GM21737 (cell line): ENCODE measurements at regions not wholly inside any gene's neighbourhood (a gene's known extent, or its start where the extent isn't known, plus 50 kb on each side); places are given as distances from the start of the nearest gene placed in this dataset.
"Not testable (repeated sequence)": the region's sequence is repeated elsewhere in the genome, so short reads cannot be mapped to it uniquely, and the experiment has no call there.

Experiments used
- ATAC-seq: cut with Tn5 transposase; IDR thresholded peaks from one replicate; pipeline ENCODE4 v1.9.1; 2021; ENCODE audit warnings: mild to moderate bottlenecking, moderate library complexity; ENCODE audit not compliant: unreplicated experiment

GRCh38 chr6:90678049-90678779 lies 91.3 kb upstream of the MAP3K7 start:
- ATAC-seq: no peak

- ATAC-seq: no peak
Measured at GRCh38 chr6:90677440-90677839, 90.6 kb upstream of the MAP3K7 start.

DNA sequence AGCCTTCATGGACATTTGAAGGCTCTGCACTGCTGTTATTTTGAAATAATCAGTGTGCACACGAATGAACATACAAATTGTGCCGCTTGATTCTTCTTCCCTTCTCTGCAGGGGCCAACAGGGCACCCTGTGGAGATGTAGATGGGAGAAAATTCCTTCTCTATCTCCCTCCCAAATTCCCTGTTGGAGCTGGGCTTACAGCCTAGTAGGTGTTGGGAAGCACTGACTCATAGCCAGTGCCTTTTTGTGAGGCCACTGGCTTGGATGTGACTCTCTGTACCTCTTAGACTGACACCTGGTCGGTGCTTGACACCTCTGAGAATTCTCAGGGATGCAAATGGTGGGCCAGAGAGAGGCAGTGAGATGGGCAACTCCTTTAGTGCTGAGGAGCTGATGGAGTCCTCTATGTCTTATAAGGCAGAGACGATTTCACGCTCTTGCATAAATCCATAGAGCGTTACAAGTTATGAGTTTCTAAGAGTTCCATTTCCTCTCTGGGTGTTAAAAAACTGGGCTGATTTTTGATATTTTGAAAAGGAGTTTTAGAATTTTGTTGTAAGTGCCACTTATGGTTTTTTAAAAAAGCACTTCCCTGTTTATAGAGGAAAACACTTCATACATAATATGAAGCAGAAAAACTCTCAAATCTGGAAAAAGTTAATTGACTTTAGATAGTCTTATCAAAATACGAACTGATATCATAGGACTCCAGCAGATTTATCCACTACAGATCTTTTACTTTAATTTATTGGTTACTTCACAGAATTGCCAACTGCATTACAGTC lies 89.8 kb upstream of the MAP3K7 start:
- no peak for ATAC-seq

DNA sequence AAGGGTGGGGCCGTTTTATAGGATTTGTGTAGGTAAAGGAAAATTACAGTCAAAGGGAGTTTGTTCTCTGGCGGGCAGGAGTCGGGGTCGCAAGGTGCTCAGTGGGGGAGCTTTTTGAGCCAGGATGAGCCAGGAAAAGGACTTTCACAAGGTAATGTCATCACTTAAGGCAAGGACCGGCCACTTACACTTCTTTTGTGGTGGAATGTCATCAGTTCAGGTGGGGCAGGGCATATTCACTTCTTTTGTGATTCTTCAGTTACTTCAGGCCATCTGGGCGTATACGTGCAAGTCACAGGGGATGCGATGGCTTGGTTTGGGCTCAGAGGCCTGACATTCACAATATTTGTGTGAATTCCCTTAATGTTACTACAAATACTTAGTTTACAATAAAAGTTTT lies 88.2 kb upstream of the MAP3K7 start:
- not testable (repeated sequence) for ATAC-seq

DNA sequence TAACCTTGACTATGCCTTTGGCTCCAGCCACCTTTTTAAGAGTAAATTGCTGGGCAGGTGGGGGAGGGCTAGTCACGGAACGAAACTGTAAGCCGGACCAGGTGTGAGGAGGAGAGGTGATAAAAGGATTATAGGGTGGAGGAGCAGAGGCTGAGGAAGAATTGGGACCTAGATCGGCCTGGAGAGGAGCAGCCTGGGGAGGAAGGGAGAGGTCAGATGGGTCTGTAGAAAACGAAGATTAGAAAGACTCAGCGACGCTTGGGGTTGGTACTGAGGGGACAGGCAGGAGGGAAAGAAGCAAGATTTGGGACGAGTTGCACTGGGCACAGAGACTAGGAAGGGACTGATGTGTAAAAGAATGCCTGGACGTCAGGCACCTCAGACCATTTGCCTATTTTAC lies 87.2 kb upstream of the MAP3K7 start:
- ATAC-seq: not testable (repeated sequence)

DNA sequence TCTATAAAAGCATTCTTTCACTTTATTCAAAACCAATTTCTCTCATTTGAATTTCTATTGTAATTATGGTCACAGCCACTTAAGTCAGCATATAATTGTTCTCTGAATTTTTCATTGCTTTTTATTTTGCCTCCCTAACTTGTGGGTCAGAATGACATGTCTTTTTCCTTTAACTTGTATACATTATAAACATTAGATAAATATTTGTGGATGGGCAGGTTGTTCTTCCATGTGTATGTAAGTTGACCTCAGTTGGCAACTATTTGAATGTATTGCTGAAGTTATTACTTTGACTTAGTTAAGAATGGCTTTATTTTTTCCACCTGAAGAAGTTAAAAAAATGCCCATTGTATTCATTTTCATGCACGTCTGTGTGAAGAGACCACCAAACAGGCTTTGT lies 83.0 kb upstream of the MAP3K7 start:
- no peak for ATAC-seq

GRCh38 chr6:90669420-90669819 lies 82.5 kb upstream of the MAP3K7 start:
- no peak for ATAC-seq

GRCh38 chr6:90668141-90668540 lies 81.3 kb upstream of the MAP3K7 start:
- ATAC-seq: no peak

DNA sequence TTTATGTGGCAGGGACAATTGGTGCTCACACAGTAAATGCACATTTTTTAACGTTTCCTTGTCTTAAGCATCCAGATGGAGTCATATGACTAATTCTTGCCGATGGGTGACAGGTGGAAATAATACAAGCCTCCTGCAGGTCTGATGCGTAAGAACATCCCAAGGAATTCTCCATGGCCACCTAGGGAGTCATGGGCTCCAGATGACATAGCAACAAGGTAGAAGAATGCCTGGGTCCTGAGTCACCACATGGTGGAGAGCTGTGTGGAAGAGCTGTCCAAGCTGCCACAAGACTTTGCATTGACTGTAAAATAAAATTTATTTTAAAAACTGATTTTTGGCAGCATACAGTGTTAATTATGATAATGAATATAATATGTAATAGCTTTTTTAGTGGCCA lies 77.0 kb upstream of the MAP3K7 start:
- no peak for ATAC-seq

GRCh38 chr6:90663106-90663505 lies 76.2 kb upstream of the MAP3K7 start:
- ATAC-seq: no peak

DNA sequence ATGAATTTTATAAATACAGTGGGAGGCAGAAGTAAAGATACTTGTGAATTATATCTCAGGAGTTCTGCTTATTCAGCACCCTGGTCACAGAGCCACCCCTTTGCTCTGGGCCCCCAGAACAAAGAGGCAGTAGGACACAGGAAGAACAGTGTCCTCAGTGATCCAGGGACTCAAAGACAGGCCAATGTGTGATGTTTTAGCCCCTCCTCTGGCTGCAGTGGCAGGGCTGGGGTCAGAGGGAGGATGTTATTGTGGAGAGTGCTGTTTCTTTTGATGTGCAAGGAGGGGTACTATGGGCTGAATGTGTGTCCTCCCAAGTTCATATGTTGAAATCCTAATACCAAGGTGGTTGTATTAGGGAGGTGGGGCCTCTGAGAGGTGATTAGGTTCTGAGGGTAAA lies 74.1 kb upstream of the MAP3K7 start:
- ATAC-seq: no peak

DNA sequence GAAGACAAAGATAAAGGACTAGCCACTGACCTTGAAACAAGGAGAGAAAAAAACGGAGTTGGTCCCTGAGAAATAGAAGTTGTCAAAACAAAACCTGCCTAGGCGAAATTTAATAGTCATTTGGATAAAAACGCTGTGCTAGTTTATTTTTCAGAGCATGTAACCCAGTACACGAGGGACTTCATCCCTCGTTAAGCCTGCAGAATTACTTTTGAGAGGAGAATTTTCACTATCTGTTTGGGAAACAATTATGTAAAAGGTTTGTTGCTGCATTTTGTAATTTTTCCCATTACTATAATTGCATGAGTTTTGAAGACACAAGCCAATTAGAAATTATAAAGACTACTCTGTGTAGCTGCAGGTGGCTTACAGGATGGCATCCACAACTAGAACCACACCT lies 71.6 kb upstream of the MAP3K7 start:
- no peak for ATAC-seq

DNA sequence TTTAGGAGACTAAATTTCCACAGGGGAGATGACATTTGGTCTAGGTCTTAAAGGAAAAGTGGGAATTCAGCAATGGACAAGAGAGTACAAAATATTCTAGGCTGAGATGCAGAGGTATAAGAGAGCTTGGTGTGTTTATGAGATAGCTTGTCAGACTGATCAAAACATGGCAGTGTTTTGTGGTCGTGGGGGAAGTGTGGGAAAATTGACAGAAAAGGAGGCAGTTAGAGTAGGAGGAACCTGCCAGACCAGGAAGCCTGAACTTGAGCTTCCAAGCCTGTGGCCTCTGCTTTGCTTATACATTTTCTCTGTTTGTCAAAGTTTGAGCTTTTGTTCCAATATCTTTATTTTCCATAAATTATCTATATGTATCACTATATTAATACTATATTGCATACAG lies 69.5 kb upstream of the MAP3K7 start:
- no peak for ATAC-seq

DNA sequence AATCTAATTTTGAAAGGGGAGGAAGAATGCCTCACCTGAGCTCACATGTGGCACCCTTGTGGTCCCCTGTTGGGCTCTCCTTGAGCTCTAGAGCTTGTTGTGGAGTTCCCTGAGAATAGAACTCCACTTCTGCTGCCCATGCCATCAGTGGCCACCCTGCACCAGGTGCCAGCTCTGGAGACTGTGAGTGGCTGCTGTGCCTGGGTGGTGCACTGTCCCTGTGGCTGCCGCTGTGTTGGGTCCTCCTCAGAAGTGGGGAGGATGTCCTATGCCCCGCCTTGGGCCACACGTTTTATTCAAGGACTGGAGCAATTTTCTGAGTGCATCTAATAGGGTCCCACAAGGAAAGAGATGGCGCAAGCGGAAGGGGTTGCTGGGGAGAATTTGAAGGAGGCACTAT lies 67.9 kb upstream of the MAP3K7 start:
- no peak for ATAC-seq

DNA sequence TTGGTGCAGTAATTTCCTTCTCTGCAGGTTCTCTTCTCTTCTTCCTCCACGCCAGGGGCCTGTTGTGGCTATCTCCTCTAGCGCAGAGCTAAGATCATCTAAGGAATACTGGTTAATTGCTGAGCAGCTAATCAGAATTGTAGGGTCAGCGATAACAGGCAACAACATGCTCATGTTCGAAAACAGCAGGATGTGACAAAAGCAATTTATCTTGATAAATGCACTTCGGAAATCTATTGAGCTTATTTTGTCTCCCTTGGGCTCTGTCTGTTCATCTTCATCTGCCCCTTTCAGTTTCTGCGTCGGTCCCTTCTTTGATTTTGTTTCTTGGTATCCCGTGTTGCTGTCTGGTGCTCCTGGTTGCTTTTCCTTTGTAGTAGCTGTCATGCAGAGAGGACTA lies 67.3 kb upstream of the MAP3K7 start:
- no peak for ATAC-seq

DNA sequence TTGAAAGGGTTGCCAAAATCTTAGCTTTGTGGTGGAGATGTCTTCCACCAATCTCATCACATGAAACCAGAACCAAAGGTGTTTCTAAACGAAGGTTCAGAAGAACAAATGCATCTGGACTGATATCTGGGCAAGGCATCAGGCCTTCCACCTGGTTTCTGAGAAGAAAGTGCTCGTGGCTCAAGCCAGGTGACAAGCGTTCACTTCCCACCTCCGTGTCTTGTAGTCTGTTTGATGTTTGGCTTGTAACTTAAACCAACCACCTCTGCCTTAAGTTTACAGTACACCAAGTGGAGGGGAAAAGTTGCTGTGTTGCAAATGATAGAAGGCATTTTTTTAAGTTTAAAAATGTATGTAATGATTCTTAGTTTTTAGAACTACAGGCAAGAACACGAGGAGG lies 66.9 kb upstream of the MAP3K7 start:
- no peak for ATAC-seq

GRCh38 chr6:90650041-90650940 lies 63.4 kb upstream of the MAP3K7 start:
- ATAC-seq: no peak

DNA sequence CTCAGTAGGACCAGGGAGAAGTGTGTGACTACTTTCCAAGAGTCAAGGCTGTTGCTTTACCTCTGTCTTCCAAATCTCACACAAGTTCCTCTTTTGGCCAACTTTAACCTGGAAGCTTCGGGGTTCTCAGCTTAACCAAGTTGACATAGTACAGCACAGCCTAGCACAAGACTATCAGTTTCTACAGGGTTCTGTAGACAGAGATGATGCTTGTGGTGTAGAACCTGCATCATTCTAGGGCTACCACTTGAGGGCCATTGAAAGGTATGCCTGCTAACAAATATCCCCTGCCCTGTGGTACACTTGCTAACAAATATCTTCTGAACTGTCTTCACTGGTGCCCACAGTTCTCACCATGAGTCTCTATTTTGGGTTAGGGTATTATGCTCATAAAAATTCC lies 62.0 kb upstream of the MAP3K7 start:
- no peak for ATAC-seq

DNA sequence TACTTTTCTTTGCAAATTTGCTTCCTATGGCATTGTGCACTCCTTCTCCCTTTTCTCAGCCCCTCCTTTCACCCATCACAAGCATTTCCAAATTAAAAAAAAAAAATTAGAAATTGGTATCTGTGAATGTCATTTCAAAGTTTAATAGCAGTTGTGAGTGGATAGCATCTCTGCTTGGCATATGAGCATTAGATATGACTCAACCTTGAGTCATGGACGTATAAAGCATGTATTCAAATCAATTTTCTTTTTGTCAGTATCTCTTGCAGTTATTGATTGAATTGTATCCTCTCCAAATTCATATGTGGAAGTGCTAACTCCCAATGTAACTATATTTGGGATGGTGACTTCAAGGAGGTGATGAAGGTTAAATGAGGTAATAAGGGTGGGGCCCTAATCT lies 60.1 kb upstream of the MAP3K7 start:
- no peak for ATAC-seq

DNA sequence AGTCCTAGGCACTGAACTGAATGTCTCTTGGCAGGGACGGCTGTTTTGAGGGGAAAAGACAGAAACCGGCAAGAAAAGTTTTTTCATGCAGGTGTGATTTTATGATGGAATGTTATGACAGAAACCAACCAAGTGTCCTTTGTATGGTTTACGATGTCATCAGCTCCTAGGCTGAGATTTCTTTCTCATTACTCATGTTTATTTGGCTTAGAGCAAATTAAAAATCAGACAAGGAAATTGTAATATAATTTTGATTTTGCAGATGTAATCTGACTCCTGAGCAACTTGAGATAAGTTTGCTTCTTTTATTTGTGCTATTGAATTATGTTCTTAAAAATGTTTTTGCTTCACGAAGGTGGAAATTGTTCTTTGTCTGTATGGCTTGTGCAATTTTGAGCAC lies 58.8 kb upstream of the MAP3K7 start:
- no peak for ATAC-seq

- ATAC-seq: no peak
Measured at GRCh38 chr6:90644492-90644891, 57.6 kb upstream of the MAP3K7 start.

GRCh38 chr6:90643381-90643780 lies 56.5 kb upstream of the MAP3K7 start:
- ATAC-seq: no peak
